ENCODE measurements at regions not wholly inside any gene's neighbourhood (a gene's known extent, or its start where the extent isn't known, plus 50 kb on each side); places are given as distances from the start of the nearest gene placed in this dataset.

- DNase-seq: no peak
- Mint-ChIP-seq H3K27ac (no peak overlapping the region), H3K4me1 (peaks cover 30% of the 10 kb centered on the region), H3K4me3 (no peak overlapping the region), H3K9me3 (peaks cover 12% of the 10 kb centered on the region), H3K27me3 (no peaks in the 10 kb centered on the region), H3K36me3 (peaks cover 9% of the 10 kb centered on the region)
Observed at GRCh38 chr3:177318559-177318958, 121.3 kb upstream of the TBL1XR1 start.

- DNase-seq: no peak
- H3K4me3 Mint-ChIP-seq: no peak overlapping the region
- H3K9me3 Mint-ChIP-seq: peaks cover 10% of the 10 kb centered on the region
- H3K27ac Mint-ChIP-seq: no peak overlapping the region
- H3K4me1 Mint-ChIP-seq: peaks cover 27% of the 10 kb centered on the region
- no peaks in the 10 kb centered on the region for H3K27me3 Mint-ChIP-seq
- H3K36me3 Mint-ChIP-seq: peaks cover 6% of the 10 kb centered on the region
Observed at GRCh38 chr3:177320765-177321247, 123.5 kb upstream of the TBL1XR1 start.

GRCh38 chr3:177321819-177322218, 124.5 kb upstream of the TBL1XR1 start:
- H3K4me3 Mint-ChIP-seq: no peak overlapping the region
- peaks cover 6% of the 10 kb centered on the region for H3K36me3 Mint-ChIP-seq
- H3K9me3 Mint-ChIP-seq: peaks cover 10% of the 10 kb centered on the region
- no peak for DNase-seq
- H3K4me1 Mint-ChIP-seq: peaks cover 27% of the 10 kb centered on the region
- H3K27me3 Mint-ChIP-seq: no peaks in the 10 kb centered on the region
- H3K27ac Mint-ChIP-seq: no peak overlapping the region

GRCh38 chr3:177322881-177323280, 125.6 kb upstream of the TBL1XR1 start:
- Mint-ChIP-seq H3K27me3 (no peaks in the 10 kb centered on the region), H3K9me3 (peaks cover 7% of the 10 kb centered on the region), H3K27ac (no peak overlapping the region), H3K4me3 (no peak overlapping the region), H3K4me1 (peaks cover 21% of the 10 kb centered on the region), H3K36me3 (peaks cover 3% of the 10 kb centered on the region)
- no peak for DNase-seq

- H3K4me1 Mint-ChIP-seq: peaks cover 13% of the 10 kb centered on the region
- H3K36me3 Mint-ChIP-seq: no peaks in the 10 kb centered on the region
- no peak overlapping the region for H3K27ac Mint-ChIP-seq
- DNase-seq: no peak
- no peak overlapping the region for H3K4me3 Mint-ChIP-seq
- no peaks in the 10 kb centered on the region for H3K27me3 Mint-ChIP-seq
- no peaks in the 10 kb centered on the region for H3K9me3 Mint-ChIP-seq
Observed at GRCh38 chr3:177329854-177330253, 132.6 kb upstream of the TBL1XR1 start.

- Mint-ChIP-seq H3K27me3 (no peaks in the 10 kb centered on the region), H3K4me3 (no peak overlapping the region), H3K9me3 (no peaks in the 10 kb centered on the region), H3K4me1 (peaks cover 17% of the 10 kb centered on the region), H3K36me3 (no peaks in the 10 kb centered on the region), H3K27ac (no peak overlapping the region)
- no peak for DNase-seq
Observed at GRCh38 chr3:177330779-177331178, 133.5 kb upstream of the TBL1XR1 start.

GRCh38 chr3:177331203-177331835, 134.0 kb upstream of the TBL1XR1 start:
- Mint-ChIP-seq H3K4me3 (no peak overlapping the region), H3K36me3 (no peaks in the 10 kb centered on the region), H3K9me3 (no peaks in the 10 kb centered on the region), H3K4me1 (peaks cover 22% of the 10 kb centered on the region), H3K27me3 (no peaks in the 10 kb centered on the region), H3K27ac (no peak overlapping the region)
- DNase-seq: no peak

GRCh38 chr3:177332955-177333354, 135.7 kb upstream of the TBL1XR1 start:
- Mint-ChIP-seq H3K9me3 (no peaks in the 10 kb centered on the region), H3K27ac (no peak overlapping the region)

GRCh38 chr3:177333533-177334520, 136.5 kb upstream of the TBL1XR1 start:
- Mint-ChIP-seq H3K9me3 (no peaks in the 10 kb centered on the region), H3K27me3 (no peaks in the 10 kb centered on the region), H3K4me1 (peaks cover 43% of the 10 kb centered on the region), H3K36me3 (no peaks in the 10 kb centered on the region), H3K4me3 (no peak overlapping the region), H3K27ac (no peak overlapping the region)
- no peak for DNase-seq

More at GRCh38 chr3:177332955-177333354, 135.7 kb upstream of the TBL1XR1 start:
- H3K27me3 Mint-ChIP-seq: no peaks in the 10 kb centered on the region
- H3K4me1 Mint-ChIP-seq: peaks cover 36% of the 10 kb centered on the region
- DNase-seq: no peak
- no peak overlapping the region for H3K4me3 Mint-ChIP-seq
- no peaks in the 10 kb centered on the region for H3K36me3 Mint-ChIP-seq

GRCh38 chr3:177334803-177335202, 137.5 kb upstream of the TBL1XR1 start:
- Mint-ChIP-seq H3K27me3 (no peaks in the 10 kb centered on the region), H3K4me1 (peaks cover 50% of the 10 kb centered on the region), H3K27ac (no peak overlapping the region), H3K4me3 (no peak overlapping the region), H3K9me3 (peaks cover 1% of the 10 kb centered on the region), H3K36me3 (no peaks in the 10 kb centered on the region)
- DNase-seq: no peak

- peaks cover 54% of the 10 kb centered on the region for H3K4me1 Mint-ChIP-seq
- no peak for DNase-seq
- peaks cover 1% of the 10 kb centered on the region for H3K9me3 Mint-ChIP-seq
- no peaks in the 10 kb centered on the region for H3K36me3 Mint-ChIP-seq
- H3K4me3 Mint-ChIP-seq: no peak overlapping the region
- H3K27me3 Mint-ChIP-seq: no peaks in the 10 kb centered on the region
- H3K27ac Mint-ChIP-seq: peak overlapping the region; percentile 4
Observed at GRCh38 chr3:177335728-177336127, 138.4 kb upstream of the TBL1XR1 start.

- Mint-ChIP-seq H3K36me3 (no peaks in the 10 kb centered on the region), H3K4me3 (no peak overlapping the region), H3K27me3 (no peaks in the 10 kb centered on the region), H3K27ac (peak overlapping the region; percentile 95), H3K4me1 (peaks cover 58% of the 10 kb centered on the region), H3K9me3 (peaks cover 1% of the 10 kb centered on the region)
- no peak for DNase-seq
Observed at GRCh38 chr3:177336873-177337450, 139.7 kb upstream of the TBL1XR1 start.

- Mint-ChIP-seq H3K4me3 (peak overlapping the region; percentile 30), H3K27me3 (no peaks in the 10 kb centered on the region), H3K27ac (peak overlapping the region; percentile 95), H3K4me1 (peaks cover 59% of the 10 kb centered on the region), H3K9me3 (peaks cover 1% of the 10 kb centered on the region), H3K36me3 (no peaks in the 10 kb centered on the region)
- DNase-seq: peak; percentile 83
Observed at GRCh38 chr3:177337541-177338331, 140.5 kb upstream of the TBL1XR1 start.

GRCh38 chr3:177338697-177339219, 141.5 kb upstream of the TBL1XR1 start:
- H3K36me3 Mint-ChIP-seq: no peaks in the 10 kb centered on the region

More at GRCh38 chr3:177338697-177339219, 141.5 kb upstream of the TBL1XR1 start:
- Mint-ChIP-seq H3K4me3 (no peak overlapping the region), H3K4me1 (peaks cover 61% of the 10 kb centered on the region), H3K27ac (peak overlapping the region; percentile 95), H3K9me3 (peaks cover 1% of the 10 kb centered on the region), H3K27me3 (no peaks in the 10 kb centered on the region)
- no peak for DNase-seq
